HEK293 (cell line): ENCODE measurements at regions not wholly inside any gene's neighbourhood (a gene's known extent, or its start where the extent isn't known, plus 50 kb on each side); places are given as distances from the start of the nearest gene placed in this dataset.

Experiments
- CTCF ChIA-PET: fragments of 350-600 bp; formaldehyde crosslinking; extraction: SDS; loops from one replicate; lab custom pipeline; 2021; ENCODE audit warnings: antibody characterized with exemption; lab: Yijun Ruan, JAX
- POLR2A ChIA-PET: fragments of 300-600 bp; formaldehyde crosslinking; extraction: SDS; loops from one replicate; lab custom pipeline; 2020; ENCODE audit warnings: antibody characterized with exemption, inconsistent platforms; lab: Yijun Ruan, JAX
- H3K27ac ChIP-seq: fragments of 200-500 bp; sonication (Bioruptor generic); 2 replicates; pipeline ENCODE4 v1.5.1; 2014; ENCODE audit warnings: low read depth, low read length, control low read depth, inconsistent platforms; ENCODE audit errors: extremely low read depth
- H3K36me3 ChIP-seq, 2 experiments: fragments of 200-500 bp in 1 of 2; sonication (Bioruptor generic) in 1 of 2; 1 replicate in 1 of 2; 2 replicates in 1 of 2; pipeline ENCODE4 v1.5.1; 2014 to 2017; ENCODE audit warnings: inconsistent platforms in 2 of 2, low read length in 2 of 2; ENCODE audit not compliant: control insufficient read depth in 2 of 2, insufficient read depth in 1 of 2
- H3K4me1 ChIP-seq: fragments of 200-500 bp; sonication (Bioruptor generic); 2 replicates; pipeline ENCODE4 v1.5.1; 2014; ENCODE audit warnings: mild to moderate bottlenecking, low read length, inconsistent platforms; ENCODE audit not compliant: control insufficient read depth, insufficient read depth
- H3K4me3 ChIP-seq: 2 replicates; pipeline ENCODE4 v1.5.1; 2011; ENCODE audit warnings: low read depth, mild to moderate bottlenecking, control low read depth, low read length, moderate library complexity
- H3K9me3 ChIP-seq: fragments of 200-500 bp; sonication (Bioruptor generic); 2 replicates; pipeline ENCODE4 v1.5.1; 2014; ENCODE audit warnings: low read depth, low read length, inconsistent platforms; ENCODE audit not compliant: control insufficient read depth, insufficient read depth
- FEZF1 ChIP-seq: fragments of 450-650 bp; formaldehyde crosslinking; IDR thresholded peaks from 2 replicates; pipeline ENCODE4 v1.5.1; 2016; ENCODE audit warnings: missing biosample characterization, missing genetic modification characterization
- HOXA7 ChIP-seq: sonication (generic); formaldehyde crosslinking; IDR thresholded peaks from 2 replicates; pipeline ENCODE4 v1.8.1; 2022; ENCODE audit warnings: missing genetic modification reagents, borderline replicate concordance
- KLF7 ChIP-seq: fragments of 450-650 bp; formaldehyde crosslinking; IDR thresholded peaks from 2 replicates; pipeline ENCODE4 v1.5.1; 2016; ENCODE audit warnings: missing biosample characterization, missing genetic modification characterization, borderline replicate concordance
- MYNN ChIP-seq: fragments of 450-650 bp; formaldehyde crosslinking; IDR thresholded peaks from 2 replicates; pipeline ENCODE4 v1.5.1; 2016; ENCODE audit warnings: missing biosample characterization, missing genetic modification characterization, borderline replicate concordance
- PRDM6 ChIP-seq: fragments of 450-650 bp; formaldehyde crosslinking; IDR thresholded peaks from 2 replicates; pipeline ENCODE4 v1.5.1; 2017; ENCODE audit warnings: missing biosample characterization, missing genetic modification characterization
- ZBTB11 ChIP-seq: fragments of 450-650 bp; formaldehyde crosslinking; conservative IDR thresholded peaks from 2 replicates; pipeline ENCODE4 v1.5.1; 2016; ENCODE audit warnings: low read depth, missing biosample characterization, missing genetic modification characterization
- ZBTB8A ChIP-seq: fragments of 450-650 bp; formaldehyde crosslinking; IDR thresholded peaks from 2 replicates; pipeline ENCODE4 v1.5.1; 2016; ENCODE audit warnings: missing biosample characterization, missing genetic modification characterization
- ZNF114 ChIP-seq: fragments of 450-650 bp; formaldehyde crosslinking; IDR thresholded peaks from 2 replicates; pipeline ENCODE4 v1.5.0; 2017; ENCODE audit warnings: missing biosample characterization, missing genetic modification characterization
- ZNF146 ChIP-seq: fragments of 450-650 bp; formaldehyde crosslinking; IDR thresholded peaks from 2 replicates; pipeline ENCODE4 v1.5.1; 2016; ENCODE audit warnings: missing biosample characterization, missing genetic modification characterization
- ZNF155 ChIP-seq: fragments of 450-650 bp; formaldehyde crosslinking; IDR thresholded peaks from 2 replicates; pipeline ENCODE4 v1.5.1; 2016; ENCODE audit warnings: missing biosample characterization, missing genetic modification characterization
- ZNF169 ChIP-seq: fragments of 450-650 bp; formaldehyde crosslinking; IDR thresholded peaks from 2 replicates; pipeline ENCODE4 v1.5.1; 2016; ENCODE audit warnings: missing biosample characterization, missing genetic modification characterization
- ZNF311 ChIP-seq: fragments of 450-650 bp; formaldehyde crosslinking; IDR thresholded peaks from 2 replicates; pipeline ENCODE4 v1.5.1; 2017; ENCODE audit warnings: missing biosample characterization, missing genetic modification characterization, borderline replicate concordance
- ZNF335 ChIP-seq: fragments of 450-650 bp; formaldehyde crosslinking; conservative IDR thresholded peaks from 2 replicates; pipeline ENCODE4 v1.5.1; 2016; ENCODE audit warnings: missing biosample characterization, missing genetic modification characterization
- ZNF354C ChIP-seq: fragments of 450-650 bp; formaldehyde crosslinking; IDR thresholded peaks from 2 replicates; pipeline ENCODE4 v1.5.1; 2016; ENCODE audit warnings: missing biosample characterization, missing genetic modification characterization, low read depth, borderline replicate concordance
- ZNF37A ChIP-seq: fragments of 450-650 bp; IDR thresholded peaks from 2 replicates; pipeline ENCODE4 v1.5.1; 2018; ENCODE audit warnings: missing biosample characterization, missing genetic modification characterization
- ZNF398 ChIP-seq: fragments of 450-650 bp; formaldehyde crosslinking; IDR thresholded peaks from 2 replicates; pipeline ENCODE4 v1.5.1; 2017; ENCODE audit warnings: missing biosample characterization, missing genetic modification characterization
- ZNF473 ChIP-seq: fragments of 450-650 bp; formaldehyde crosslinking; IDR thresholded peaks from 2 replicates; pipeline ENCODE4 v1.5.1; 2017; ENCODE audit warnings: missing biosample characterization, missing genetic modification characterization
- ZNF518A ChIP-seq: fragments of 450-650 bp; formaldehyde crosslinking; conservative IDR thresholded peaks from 2 replicates; pipeline ENCODE4 v1.5.1; 2016; ENCODE audit warnings: low read depth, missing biosample characterization, missing genetic modification characterization
- ZNF560 ChIP-seq: fragments of 450-650 bp; formaldehyde crosslinking; IDR thresholded peaks from 2 replicates; pipeline ENCODE4 v1.5.1; 2017; ENCODE audit warnings: missing biosample characterization, missing genetic modification characterization, borderline replicate concordance
- ZNF596 ChIP-seq: fragments of 450-650 bp; IDR thresholded peaks from 2 replicates; pipeline ENCODE4 v1.5.0; 2018; ENCODE audit warnings: missing biosample characterization, mild to moderate bottlenecking, missing genetic modification characterization, moderate library complexity
- ZNF623 ChIP-seq: fragments of 450-650 bp; formaldehyde crosslinking; IDR thresholded peaks from 2 replicates; pipeline ENCODE4 v1.5.1; 2016; ENCODE audit warnings: missing biosample characterization, missing genetic modification characterization
- ZNF707 ChIP-seq: fragments of 450-650 bp; formaldehyde crosslinking; IDR thresholded peaks from 2 replicates; pipeline ENCODE4 v1.5.1; 2016; ENCODE audit warnings: missing biosample characterization, missing genetic modification characterization
- ZNF777 ChIP-seq: fragments of 450-650 bp; formaldehyde crosslinking; IDR thresholded peaks from 2 replicates; pipeline ENCODE4 v1.5.1; 2017; ENCODE audit warnings: missing biosample characterization, missing genetic modification characterization, borderline replicate concordance
- ZNF837 ChIP-seq: fragments of 450-650 bp; formaldehyde crosslinking; IDR thresholded peaks from 2 replicates; pipeline ENCODE4 v1.5.1; 2016; ENCODE audit warnings: missing biosample characterization, missing genetic modification characterization

- Histone ChIP-seq H3K4me3 (no peak overlapping the region), H3K27ac (no peak overlapping the region)
- POLR2A ChIA-PET: no interaction called here
- no peak for TF ChIP-seq ZNF837 (tag by site-specific recombination)
- TF ChIP-seq ZNF518A (tag by site-specific recombination): no peak
- TF ChIP-seq ZNF596: no peak
- no peak for TF ChIP-seq FEZF1
- no peak for TF ChIP-seq HOXA7
- no peak for TF ChIP-seq PRDM6 (tag by site-specific recombination)
- TF ChIP-seq ZBTB11 (tag by site-specific recombination): no peak
- TF ChIP-seq ZNF398: no peak
- no peak for TF ChIP-seq ZNF354C (tag by site-specific recombination)
- no peak for TF ChIP-seq ZNF777
- no peak for TF ChIP-seq ZNF473 (tag by site-specific recombination)
- no peak for TF ChIP-seq ZNF560 (tag by site-specific recombination)
- no peak for TF ChIP-seq ZNF311 (tag by site-specific recombination)
- no peak for TF ChIP-seq ZNF169 (tag by site-specific recombination)
- TF ChIP-seq, all 188 proteins: peak for 0
- CTCF ChIA-PET: no interaction called here
- Histone ChIP-seq H3K4me1 (no peaks in the 10 kb centered on the region), H3K36me3 (no peaks in the 10 kb centered on the region), H3K9me3 (no peaks in the 10 kb centered on the region)
Measured at GRCh38 chr4:27620886-27621285, 760.2 kb downstream of the STIM2 start.

- no peaks in the 10 kb centered on the region for H3K9me3 ChIP-seq
- H3K36me3 ChIP-seq: no peaks in the 10 kb centered on the region
- ChIA-PET POLR2A (no interaction called here), CTCF (no interaction called here)
- no peaks in the 10 kb centered on the region for H3K4me1 ChIP-seq
- no peak overlapping the region for H3K4me3 ChIP-seq
- no peak overlapping the region for H3K27ac ChIP-seq
- TF ChIP-seq ZBTB8A (no peak), ZNF623 (tag by site-specific recombination) (no peak), ZNF114 (tag by site-specific recombination) (no peak), ZNF335 (tag by site-specific recombination) (no peak), ZNF707 (tag by site-specific recombination) (no peak), KLF7 (tag by site-specific recombination) (no peak), ZNF155 (tag by site-specific recombination) (no peak), ZNF37A (tag by site-specific recombination) (no peak), ZNF146 (tag by site-specific recombination) (no peak), ZNF354C (tag by site-specific recombination) (no peak), MYNN (tag by site-specific recombination) (no peak)
Measured at GRCh38 chr4:27624749-27625148, 764.1 kb downstream of the STIM2 start.
